Stimulated activated CD4-positive, alpha-beta T cell treated with anti-CD3 and anti-CD28 coated beads, TNF-alpha, amount 100 ng/mL, for 48 hours (primary cell): ENCODE measurements at regions not wholly inside any gene's neighbourhood (a gene's known extent, or its start where the extent isn't known, plus 50 kb on each side); places are given as distances from the start of the nearest gene placed in this dataset.
"Not testable (repeated sequence)": the region's sequence is repeated elsewhere in the genome, so short reads cannot be mapped to it uniquely, and the experiment has no call there.

Experiments used
- DNase-seq, 3 donors: peaks; one replicate each; pipeline ENCODE4 v3.0.0-alpha.2; 2020; ENCODE audit warnings: low read depth in 3 of 3

DNA sequence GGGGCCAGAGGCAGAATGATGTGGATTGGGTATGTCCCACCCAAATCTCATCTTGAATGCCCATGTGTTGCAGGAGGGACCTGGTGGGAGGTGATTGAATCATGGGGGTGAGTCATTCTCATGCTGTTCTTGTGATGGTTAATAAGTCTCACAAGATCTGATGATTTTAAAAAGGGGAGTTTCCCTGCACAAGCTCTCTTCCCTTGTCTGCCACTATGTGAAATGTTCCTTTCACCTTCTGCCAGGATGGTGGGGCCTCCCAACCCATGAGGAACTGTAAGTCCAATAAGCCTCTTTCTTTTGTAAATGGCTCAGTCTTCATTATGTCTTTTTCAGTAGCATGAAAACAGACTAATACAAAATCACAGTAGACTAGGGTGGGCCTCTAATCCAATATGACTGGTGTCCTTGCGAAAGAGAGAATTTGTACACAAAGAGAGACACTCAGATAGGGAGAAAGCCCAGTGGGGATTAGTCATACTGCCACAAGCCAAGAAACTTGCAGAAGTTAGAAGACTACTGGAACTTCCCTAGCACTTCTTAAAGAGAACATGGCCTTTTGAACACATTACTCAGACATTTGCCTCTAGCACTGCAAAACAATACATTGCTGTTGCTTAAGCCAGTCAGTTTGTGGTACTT, 68.4 kb downstream of the ANXA1 start:
- DNase-seq = peak in 2 of 3 donors; percentile 2 to 32

DNA sequence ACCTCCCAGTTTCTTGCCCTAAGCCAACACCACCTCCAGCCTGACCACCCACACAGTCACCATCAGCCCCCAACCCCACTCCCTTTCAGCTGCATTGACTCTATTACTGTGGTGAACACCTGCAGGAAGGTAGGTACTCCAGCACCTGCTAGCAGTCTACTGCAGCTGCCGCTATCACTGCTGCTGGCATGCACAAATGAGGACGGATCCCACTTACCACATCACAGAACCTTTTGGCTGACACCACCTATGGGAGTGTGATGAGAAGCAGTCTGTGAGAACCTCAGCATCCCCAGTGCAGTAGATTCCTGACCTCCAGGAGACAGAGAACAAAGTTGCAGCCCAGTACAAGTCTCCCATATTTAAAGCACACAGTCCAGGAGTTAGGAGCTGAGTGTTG, 71.9 kb downstream of the ANXA1 start:
- no peak for DNase-seq

DNA sequence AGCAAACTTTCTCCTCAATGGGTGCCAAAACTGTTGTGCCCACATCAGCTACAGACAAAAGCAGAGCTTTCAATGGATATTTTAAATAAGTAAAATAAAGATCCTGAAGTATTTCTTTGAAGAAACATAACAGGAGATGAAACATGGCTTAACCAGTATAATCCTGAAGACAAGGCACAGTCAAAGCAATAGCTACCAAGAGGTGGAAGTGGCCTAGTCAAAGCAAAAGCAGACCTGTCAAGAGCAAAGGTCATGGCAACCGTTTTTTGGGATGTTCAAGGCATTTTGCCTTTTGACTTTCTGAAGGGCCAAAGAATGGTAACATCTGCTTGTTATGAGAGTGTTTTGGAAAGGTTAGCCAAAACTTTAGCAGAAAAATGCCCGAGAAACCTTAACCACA, 77.9 kb downstream of the ANXA1 start:
- no peak for DNase-seq

DNA sequence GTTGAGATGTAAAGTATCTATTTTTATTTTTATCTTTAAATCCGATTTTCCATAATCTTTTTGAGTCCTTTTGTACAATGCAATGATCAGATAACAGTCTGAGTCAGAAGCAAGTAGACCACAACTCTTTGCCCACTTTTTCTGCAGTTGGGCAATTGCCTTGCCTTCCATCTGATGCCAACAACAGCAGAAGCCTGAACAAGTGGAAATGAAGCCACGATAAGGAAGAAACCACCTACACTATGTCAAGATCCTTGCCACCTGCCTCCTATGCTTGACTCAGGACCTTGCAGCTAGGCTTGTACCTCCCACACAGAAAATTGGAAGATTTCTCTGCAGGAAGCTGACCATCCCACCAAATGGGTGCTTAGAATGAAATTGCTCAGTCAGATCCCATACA, 78.6 kb downstream of the ANXA1 start:
- DNase-seq = no peak

DNA sequence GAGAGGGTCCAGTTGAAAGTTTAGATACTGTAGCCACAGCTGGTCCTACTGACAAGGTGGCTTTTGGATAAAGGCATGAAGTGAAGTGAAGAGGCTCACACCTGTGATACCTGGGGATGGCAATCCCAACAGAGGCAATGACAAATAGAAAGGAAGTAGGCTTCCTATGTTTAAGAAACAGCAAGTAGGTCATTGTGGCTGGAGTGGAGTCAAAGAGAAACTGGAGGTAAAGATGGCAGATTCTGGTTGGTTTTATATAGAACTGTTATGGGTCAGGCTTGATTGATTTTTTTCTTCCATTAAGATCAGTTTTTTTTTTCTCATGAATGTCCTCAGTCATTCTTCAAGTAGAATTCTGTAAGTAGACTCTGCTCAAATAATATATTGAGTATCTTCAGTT, 79.5 kb downstream of the ANXA1 start:
- no peak for DNase-seq

DNA sequence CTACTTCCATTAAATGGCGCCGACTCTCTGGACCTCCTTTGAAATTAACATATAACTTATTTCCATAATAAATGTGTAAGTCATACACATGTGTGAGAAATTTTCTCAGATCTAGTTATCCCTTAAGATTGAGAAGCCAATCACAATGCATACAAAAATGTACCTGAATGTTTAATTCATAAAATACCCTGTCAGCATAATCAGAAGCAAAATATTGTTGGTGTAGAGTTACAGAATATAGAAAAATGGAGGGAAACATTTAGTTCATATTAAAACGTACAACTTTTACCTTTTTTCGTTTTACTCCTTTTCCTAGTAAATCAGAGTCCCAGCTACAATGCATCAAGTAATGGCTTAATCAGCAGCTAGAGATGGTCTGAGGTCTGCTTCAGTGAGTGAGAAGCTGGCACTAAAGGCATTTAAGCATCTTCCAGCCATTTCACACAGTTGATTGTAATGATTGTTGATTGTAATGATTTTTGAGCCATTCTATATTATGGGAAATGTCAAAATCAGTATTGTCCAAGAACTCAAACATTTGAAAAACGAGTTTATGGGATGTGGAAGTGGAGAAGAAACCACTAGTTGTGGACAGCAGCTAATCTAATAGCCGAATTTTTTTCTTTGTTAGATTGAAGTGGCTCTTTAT, 81.8 kb downstream of the ANXA1 start:
- DNase-seq = no peak

DNA sequence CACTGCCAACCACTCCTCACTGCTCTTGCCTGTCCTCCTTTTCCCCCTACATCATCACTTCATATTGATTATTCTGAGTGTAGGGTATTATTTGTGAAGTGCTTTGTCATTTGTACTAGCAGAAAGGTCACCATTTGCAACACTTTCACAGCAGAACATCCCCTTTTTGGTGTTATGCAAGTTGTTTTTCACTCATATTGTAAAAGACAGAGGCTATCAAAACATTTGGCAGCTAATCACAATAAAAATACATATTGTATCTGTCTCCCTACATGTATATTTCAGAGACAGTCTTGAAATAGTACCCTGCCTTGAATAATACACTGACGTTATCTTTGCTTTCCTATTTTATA, 82.3 kb downstream of the ANXA1 start:
- DNase-seq = no peak

DNA sequence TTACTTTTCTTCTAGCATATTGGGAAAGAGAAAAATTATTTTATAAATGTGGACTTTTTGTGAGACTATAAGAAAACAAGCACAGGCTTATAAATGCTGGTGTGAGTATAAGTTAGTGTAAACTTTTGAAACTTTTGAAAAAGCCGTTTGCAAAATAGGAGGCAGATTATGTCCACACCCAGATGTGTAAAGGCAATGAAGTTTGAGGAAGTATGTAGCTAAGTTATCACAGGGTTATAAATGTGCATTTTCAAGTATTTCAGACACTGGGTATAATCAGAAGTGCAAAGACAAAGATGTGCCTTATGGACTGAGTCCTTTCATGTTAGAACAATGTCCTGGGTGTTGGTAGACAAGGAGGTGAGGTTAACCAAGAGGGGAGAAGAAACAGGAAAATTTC, 85.5 kb downstream of the ANXA1 start:
- DNase-seq = no peak

DNA sequence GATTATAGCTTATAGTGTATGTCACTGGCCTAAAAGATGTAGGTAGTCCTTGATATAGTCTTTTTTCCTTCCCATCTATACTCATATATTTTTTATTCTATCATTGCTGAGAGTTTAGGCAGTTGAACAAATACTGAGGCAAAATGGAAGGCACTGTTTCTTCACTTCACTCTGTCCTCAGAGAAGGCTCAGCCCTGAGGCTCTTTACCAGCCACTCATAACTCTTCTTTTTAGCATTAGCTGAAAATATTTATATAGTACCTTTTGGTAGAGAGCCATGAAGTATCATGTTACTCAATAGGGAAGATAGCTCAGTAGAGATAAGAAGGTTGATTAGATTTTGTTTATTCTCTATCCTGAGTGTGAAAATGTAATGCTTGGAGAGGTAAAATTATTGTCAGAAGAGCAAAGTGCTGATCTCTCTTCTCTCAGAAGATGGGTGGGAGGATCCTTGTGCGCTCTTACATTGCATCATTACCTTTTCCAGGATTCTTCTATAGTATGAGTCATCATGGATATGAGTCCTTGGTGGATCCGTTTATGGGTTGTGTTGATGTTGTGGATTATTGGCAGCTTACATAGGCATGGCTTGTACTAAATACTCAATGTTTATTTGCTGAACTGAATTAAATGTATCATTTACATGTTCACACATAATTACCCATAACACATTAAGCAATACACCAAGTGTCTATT, 88.1 kb downstream of the ANXA1 start:
- DNase-seq = no peak

DNA sequence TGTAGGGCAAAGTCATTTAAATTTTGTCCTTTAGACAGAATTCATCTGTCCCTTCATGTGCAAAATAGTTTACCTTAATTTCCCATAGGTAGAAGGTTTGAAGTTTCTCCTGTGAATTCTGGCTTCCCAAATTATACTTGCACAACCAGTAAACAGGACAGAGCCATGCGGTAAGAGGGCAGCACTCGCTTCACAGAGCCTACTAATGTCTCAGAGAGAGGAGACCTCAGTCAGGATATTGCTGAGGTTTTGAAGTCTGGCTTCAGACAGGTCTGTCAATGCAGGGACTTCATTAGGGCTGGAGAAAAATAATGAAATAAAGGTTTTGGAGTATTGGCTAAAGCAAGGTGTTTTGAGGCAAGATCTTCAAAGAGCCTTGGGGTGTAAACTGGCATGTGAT, 91.4 kb downstream of the ANXA1 start:
- DNase-seq = no peak

DNA sequence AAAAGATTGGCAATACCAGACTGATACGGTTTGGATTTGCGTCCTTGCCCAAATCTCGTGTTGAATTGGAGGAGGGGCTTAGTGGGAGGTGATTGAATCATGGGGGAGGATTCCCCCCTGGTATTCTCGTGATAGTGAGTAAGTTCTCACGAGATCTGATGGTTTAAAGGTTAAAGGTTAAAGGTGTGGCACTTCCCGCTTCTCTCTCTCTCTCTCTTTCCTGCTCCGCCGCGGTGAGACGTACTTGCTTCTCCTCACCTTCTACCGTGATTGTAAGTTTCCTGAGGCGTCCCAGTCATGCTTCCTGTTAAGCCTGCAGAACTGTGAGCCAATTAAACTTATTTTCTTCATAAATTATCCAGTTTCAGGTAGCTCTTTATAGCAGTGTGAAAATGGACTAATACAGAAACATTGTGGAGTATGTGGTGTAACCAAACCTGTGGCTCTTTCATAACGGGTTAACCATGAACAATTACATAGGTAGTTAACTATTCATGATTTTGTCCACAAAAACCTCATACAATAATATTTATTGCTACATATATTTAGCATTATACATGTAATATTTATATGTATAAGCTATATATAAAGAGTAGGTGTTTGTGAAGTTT, 107.5 kb downstream of the ANXA1 start:
- no peak for DNase-seq

DNA sequence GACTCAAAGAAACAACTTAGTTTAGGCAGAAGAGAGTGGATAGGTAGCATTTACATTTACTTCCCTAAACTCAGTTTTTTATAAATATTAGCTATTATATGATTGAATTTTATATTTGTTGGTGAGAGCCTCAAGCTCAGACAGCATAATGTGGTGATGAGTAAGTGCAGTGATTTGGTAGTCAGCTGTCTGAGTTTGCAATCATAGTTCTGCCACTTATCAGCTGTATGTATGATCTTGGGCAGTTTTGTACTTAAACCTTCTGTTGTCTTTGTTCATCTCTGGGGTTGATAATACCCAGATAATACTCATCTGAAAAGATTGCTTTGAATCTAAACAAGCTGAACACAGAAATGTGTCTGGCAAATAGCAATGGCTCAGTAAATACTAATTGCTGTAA, 108.8 kb downstream of the ANXA1 start:
- DNase-seq = no peak

DNA sequence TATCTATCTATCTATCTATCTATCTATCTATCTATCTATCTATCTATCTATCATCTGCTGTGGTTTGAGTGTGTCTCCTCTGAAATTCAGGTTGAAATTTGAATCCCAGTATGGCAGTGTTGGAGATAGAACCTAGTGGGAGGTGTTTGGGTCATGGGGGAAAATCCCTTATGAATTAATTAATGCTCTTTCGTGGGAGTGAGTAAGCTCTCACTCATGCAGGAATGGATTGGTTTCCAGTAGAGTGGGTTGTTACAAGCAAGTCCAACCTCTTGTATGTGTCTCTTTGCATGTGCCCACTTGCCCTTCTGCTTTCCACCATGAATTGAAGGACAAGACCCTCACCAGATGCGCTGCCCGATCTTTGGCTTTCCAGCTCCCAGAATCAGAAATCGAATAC, 113.0 kb downstream of the ANXA1 start:
- DNase-seq = no peak

DNA sequence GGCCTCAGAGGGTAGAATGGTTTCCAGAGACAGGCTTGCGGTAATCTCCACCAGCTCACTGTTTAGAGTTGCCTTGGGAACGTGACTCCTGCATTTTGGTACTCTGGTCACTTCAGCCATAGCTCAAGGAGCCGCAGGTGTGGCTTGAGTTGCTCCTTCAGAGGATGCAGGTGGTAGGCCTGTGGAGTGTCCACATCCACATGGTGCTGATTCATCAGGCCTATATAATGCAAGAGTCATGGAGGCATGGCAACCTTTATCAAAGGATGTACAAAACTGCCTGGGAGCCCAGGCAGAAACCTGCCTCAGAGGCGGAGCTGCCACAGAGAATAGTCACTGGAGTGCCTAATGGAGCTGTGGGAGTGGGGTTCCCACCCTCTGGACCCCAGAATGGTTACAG, 114.2 kb downstream of the ANXA1 start:
- no peak for DNase-seq

DNA sequence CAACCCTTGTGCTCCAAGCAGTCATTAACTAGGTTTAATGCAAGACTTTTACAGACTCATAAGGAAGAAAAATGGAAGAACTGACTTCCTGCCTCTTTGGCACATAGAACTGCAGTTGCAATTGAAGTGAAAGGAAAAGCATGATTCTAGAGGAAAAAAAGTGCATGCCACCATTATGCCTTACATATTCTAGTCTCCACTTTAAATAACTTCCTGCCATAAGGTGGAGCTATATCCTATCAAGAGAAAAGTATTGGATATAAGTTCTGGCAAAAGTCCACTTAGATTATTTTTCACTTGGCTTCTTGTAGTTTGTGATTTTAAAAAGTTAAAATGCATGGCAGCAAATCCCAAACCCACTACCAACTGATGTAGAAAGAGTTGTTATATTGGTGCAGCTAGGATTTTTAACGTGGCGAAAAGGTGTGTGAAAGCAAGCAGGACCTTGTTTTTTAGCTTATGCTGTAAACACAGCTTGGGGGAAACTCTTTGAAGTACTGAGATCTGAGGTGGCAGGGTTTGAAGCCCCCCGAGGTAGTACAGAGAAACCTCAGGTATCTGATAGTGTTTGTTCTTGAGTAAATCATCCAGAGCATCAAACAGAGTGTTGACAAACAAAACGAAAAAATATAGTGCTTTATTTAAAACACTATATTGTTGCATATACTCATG, 117.9 kb downstream of the ANXA1 start:
- DNase-seq = no peak

DNA sequence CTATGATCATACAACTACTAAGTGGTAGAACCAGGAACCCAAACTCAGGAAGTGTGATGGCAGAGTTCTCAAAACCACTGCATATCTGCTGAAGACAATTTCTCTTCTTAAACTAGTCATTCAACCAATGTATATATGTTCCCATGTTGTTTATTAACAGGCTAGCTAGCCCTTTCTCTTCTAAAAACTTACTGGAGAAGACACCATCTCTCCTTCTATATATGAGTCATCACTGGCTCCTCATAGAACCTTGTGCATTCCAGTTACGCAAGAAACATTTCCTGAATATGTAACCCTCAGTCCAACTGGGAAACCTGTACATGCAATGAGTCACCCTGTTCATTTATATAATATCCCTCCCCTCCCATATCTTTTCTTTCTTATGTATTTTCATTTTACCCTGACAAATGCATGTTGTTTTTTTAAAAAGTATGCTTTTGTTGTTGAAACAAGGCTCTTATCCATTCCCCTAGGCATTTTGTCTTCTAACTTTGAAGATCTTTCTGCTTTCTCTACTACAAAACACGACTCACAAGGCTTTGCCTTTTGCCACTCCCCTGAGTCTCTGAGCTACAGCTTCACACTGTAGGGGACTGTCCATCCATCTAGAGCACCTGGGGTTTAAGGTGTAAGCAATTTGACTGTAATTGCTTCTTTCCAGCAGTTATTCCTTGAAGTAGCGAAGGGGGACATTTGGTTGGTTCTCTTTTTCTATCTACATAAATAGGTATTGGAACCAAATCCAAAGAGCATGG, 119.5 kb downstream of the ANXA1 start:
- no peak for DNase-seq

DNA sequence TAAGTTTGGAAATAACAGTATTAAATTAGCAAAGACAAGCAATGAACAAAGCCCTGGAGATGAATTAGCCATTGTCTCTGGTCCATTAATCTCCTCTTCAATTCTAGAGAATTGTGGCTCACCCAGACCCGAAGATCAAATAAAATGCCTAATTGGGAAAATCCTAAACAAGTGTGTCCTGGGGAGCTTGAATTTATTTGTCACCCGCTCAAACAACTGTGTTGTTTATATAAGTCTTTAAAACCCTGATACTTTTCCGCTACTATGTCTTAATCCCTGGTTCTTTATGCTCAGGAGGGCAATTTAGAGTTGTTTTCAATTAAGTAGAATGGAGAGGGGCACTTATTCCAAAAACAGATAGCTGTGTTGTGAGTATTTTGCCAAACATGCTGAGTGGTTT, 128.4 kb downstream of the ANXA1 start:
- DNase-seq = no peak

DNA sequence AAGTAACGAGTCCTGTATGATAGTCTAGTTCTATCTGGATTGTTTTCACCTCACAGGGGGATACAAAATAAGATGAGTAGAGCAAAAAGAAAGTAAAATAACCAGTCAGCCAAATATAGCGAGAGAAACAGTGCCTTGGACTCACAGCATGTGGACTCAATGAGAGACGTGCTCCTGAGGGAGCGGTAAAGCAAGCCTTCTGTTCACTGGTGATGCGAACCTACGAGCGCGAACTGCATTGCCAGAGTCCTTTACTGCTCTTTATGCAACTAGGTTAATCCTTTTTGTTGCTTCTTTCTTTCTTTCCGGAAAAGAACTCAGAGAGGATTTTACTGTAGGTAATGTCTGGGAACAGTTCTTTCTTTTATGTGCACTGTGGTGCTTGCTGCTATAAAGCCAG, 132.7 kb downstream of the ANXA1 start:
- no peak for DNase-seq

DNA sequence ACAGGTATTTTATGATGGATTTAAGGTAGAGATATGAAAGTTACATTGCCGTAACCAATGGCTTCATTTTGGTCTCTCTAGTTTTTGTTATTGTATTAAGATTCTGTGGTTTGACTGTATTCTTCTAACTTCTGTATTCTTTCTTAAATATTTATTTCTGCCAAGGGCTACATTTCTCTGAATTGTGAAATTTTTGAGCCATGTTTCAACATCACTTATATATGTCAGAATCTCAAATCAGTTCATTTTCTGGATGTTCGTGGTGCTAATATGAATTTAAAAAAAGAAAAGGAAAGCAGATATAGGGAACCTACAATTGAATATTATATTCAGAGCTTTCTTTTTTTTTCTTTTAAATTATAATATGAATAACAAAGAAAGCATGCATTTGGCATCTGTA, 142.7 kb downstream of the ANXA1 start:
- DNase-seq = no peak

DNA sequence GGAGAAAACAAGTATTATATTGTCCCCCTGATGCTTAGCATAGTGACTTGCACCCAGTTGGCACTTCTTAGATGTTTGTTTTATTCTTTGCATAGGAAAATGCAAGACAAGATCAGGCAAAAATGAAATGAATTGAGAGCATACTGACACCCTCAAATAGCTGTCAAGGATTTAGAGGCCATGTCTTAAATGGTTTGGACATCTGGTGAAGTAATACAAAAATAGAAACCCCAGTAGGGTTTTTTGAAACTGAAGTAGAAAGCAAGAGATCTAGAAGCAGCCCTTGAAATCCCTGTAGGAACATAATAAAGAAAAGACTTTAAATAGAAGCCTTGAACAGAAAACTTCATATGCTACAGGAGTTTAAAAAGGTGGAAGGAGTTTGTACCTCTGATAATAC, 174.3 kb downstream of the ANXA1 start:
- DNase-seq = no peak

DNA sequence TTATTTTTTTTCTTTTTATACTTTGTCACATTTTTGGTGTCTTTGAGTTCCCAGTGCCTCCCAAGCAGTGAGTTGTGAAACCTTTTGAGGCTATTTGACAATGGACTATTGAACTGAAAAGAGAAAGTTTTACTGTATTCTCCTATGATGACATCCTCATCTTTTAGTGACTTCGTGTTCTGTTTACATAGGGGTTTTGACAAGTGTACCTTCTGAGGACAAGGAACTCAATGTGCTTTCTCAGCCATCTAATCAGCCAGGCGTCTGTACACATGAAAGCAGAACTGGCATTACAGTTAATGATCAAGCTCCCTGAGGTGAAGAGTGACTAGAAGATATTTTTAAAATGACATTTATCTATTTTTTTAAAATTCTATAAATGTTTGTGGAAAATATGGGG, 175.5 kb downstream of the ANXA1 start:
- no peak for DNase-seq

DNA sequence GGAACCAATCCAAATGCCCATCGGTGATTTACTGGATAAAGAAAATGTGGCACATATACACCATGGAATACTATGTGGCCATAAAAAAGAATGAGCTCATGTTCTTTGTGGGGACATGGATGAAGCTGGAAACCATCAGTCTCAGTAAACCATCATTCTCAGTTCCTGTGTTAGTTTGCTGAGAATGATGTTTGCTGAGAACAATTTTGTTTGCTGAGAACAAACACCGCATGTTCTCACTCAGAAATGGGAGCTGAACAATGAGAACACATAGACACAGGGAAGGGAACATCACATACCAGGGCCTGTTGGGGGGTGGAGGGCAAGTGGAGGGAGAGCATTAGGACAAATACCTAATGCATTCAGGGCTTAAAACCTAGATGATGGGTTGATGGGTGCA, 185.5 kb downstream of the ANXA1 start:
- DNase-seq = not testable (repeated sequence)
